Nephron (organoid): ENCODE measurements at regions not wholly inside any gene's neighbourhood (a gene's known extent, or its start where the extent isn't known, plus 50 kb on each side); places are given as distances from the start of the nearest gene placed in this dataset.

Experiments
- H3K27ac Mint-ChIP-seq, 3 experiments: 2 replicates each; pipeline ENCODE4 v1.8.0; 2020; ENCODE audit warnings: mixed read lengths in 3 of 3, mild to moderate bottlenecking in 2 of 3, moderate library complexity in 1 of 3
- H3K27me3 Mint-ChIP-seq: 2 replicates; pipeline ENCODE4 v1.8.0; 2021; ENCODE audit warnings: low read depth, mild to moderate bottlenecking, moderate library complexity, mixed read lengths
- H3K36me3 Mint-ChIP-seq: 2 replicates; pipeline ENCODE4 v1.8.0; 2020; ENCODE audit warnings: low read depth, mixed read lengths
- H3K4me1 Mint-ChIP-seq: 2 replicates; pipeline ENCODE4 v1.8.0; 2020; ENCODE audit warnings: mixed read lengths
- H3K4me3 Mint-ChIP-seq, 3 experiments: 2 replicates each; pipeline ENCODE4 v1.8.0; 2020; ENCODE audit warnings: mild to moderate bottlenecking in 3 of 3, mixed read lengths in 3 of 3, moderate library complexity in 2 of 3
- H3K9me3 Mint-ChIP-seq: 2 replicates; pipeline ENCODE4 v1.8.0; 2020; ENCODE audit warnings: mixed read lengths
- TF ChIP-seq, protein P1 (sequence below), 3 experiments: fragments of 200-600 bp; sonication (generic); IDR thresholded peaks; one replicate each; pipeline ENCODE4 v1.5.0; 2021; ENCODE audit warnings: antibody characterized with exemption in 3 of 3; ENCODE audit not compliant: unreplicated experiment in 3 of 3

DNA sequence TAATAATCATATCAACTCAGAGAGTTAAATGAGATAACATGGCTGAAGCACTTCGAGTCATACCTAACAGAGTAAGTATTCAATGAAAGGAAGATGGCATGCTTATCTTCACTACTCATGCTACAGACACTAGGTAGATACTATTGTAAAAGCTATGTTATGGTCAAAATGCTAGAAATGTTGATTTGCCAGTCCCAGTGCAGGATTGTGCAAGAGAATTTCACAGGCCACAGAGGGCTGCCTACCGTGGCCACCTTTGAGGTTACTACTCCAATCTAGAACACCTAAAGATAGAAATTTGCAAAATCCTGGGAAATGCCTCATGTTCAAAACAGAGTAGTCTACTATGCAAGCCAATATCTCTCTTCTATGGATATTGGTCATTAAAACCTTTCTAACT is 75.3 kb upstream of the PLEKHG7 start:
- Mint-ChIP-seq H3K4me1 (peaks cover 16% of the 10 kb centered on the region), H3K36me3 (no peaks in the 10 kb centered on the region), H3K4me3 (no peak overlapping the region), H3K9me3 (no peaks in the 10 kb centered on the region), H3K27ac (no peak overlapping the region), H3K27me3 (no peaks in the 10 kb centered on the region)
- TF ChIP-seq, protein P1, sequence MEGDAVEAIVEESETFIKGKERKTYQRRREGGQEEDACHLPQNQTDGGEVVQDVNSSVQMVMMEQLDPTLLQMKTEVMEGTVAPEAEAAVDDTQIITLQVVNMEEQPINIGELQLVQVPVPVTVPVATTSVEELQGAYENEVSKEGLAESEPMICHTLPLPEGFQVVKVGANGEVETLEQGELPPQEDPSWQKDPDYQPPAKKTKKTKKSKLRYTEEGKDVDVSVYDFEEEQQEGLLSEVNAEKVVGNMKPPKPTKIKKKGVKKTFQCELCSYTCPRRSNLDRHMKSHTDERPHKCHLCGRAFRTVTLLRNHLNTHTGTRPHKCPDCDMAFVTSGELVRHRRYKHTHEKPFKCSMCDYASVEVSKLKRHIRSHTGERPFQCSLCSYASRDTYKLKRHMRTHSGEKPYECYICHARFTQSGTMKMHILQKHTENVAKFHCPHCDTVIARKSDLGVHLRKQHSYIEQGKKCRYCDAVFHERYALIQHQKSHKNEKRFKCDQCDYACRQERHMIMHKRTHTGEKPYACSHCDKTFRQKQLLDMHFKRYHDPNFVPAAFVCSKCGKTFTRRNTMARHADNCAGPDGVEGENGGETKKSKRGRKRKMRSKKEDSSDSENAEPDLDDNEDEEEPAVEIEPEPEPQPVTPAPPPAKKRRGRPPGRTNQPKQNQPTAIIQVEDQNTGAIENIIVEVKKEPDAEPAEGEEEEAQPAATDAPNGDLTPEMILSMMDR (IDR thresholded peaks at IDR 0.05; ENCODE audit: unreplicated experiment in 3 of 3) = no peak

DNA sequence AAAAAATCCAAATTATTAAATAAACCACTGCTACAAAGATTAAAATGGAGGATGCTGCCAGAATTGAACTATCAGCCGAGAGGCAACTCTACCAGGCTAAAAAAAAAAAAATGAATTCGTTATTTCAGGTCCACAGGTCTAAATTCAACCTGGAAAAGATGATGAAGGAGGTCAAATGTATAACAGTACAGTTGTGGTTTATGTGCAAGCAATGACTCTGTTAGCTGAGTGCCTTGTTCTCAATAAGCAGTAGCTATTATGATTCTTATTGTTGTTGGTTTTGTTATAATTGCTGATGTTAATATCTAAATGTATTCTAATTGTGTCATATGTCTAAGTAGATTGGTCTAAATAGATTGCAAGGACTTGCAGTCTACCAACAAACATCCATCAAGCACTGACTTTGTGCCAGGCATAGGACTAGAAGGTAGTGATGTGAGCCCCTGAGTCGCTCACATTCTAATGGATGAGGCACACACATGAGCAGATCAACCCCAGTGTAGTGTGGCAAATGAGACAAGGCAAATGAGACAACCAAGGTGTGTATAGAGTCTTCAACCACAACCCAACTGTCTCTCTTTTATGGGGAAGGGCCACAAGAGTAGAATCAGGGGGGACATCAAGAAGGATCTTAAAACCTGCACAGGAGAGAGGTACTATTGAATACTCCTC is 77.0 kb upstream of the PLEKHG7 start:
- no peaks in the 10 kb centered on the region for H3K27me3 Mint-ChIP-seq
- TF ChIP-seq, protein P1 (IDR thresholded peaks at IDR 0.05; ENCODE audit: unreplicated experiment in 3 of 3) = no peak
- H3K4me1 Mint-ChIP-seq = peaks cover 16% of the 10 kb centered on the region
- no peaks in the 10 kb centered on the region for H3K9me3 Mint-ChIP-seq
- no peaks in the 10 kb centered on the region for H3K36me3 Mint-ChIP-seq
- no peak overlapping the region for H3K4me3 Mint-ChIP-seq
- no peak overlapping the region for H3K27ac Mint-ChIP-seq

DNA sequence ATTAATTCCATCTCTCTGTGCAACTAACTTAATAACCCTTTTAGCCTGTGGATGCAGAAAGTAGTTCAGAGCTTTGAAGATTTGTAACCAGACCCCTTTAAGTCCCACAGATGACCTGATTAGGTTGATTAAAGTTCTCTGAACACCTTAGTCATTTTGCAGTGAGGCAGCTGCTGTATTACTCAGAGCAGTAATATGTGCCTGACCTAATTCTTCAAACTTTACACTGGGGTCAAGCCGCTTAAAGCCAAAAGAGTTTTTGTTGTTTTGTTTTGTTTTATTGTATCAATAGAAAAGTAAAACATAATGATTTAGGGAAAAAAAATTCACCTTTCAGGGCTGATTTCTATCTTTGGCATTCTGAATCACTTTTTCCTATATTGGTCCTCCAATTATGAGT is 78.6 kb upstream of the PLEKHG7 start:
- Mint-ChIP-seq H3K4me1 (peaks cover 5% of the 10 kb centered on the region), H3K27ac (no peak overlapping the region), H3K4me3 (no peak overlapping the region), H3K27me3 (no peaks in the 10 kb centered on the region), H3K36me3 (no peaks in the 10 kb centered on the region), H3K9me3 (no peaks in the 10 kb centered on the region)
- TF ChIP-seq, protein P1 (IDR thresholded peaks at IDR 0.05; ENCODE audit: unreplicated experiment in 3 of 3) = no peak

DNA sequence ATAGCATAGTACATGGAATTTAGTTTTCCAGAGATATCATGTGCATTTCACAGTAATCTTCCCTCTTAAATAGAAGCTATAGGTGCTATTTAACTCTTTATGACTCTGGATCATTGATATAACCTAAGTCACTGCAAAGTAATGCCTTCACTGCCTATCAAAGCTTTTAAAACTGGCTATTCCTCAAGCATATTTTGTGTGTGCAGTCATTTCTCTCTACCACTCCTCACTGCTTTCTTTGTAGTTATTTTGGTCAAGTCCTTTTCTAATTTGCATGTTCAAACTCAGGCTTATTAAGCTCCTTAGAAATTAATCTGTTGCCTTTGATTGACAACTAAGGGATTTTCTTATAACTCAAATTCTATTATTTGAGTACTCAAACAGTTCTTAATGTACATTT is 79.4 kb upstream of the PLEKHG7 start:
- Mint-ChIP-seq H3K27ac (no peak overlapping the region), H3K9me3 (no peaks in the 10 kb centered on the region), H3K4me3 (no peak overlapping the region), H3K4me1 (no peaks in the 10 kb centered on the region), H3K36me3 (no peaks in the 10 kb centered on the region), H3K27me3 (no peaks in the 10 kb centered on the region)
- TF ChIP-seq, protein P1 (IDR thresholded peaks at IDR 0.05; ENCODE audit: unreplicated experiment in 3 of 3) = no peak

DNA sequence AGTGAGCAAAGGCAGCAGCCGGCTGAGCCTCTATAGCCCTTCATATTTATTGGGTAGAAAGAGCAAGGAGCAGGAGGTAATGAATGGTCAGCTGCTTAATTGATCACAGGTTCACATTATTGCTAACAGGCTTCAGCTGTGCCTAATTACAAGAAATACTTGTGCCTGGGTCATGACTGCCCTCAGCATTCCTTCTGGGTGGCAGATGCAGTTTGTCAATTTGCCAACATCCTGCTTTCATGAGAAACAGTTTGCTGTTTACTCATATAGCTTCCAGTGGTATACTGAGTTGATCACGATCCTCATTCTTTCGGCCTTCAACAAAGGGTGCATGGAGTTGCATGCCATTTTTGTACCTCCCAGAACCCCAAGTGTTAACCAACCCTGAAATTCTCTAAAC is 81.0 kb upstream of the PLEKHG7 start:
- no peaks in the 10 kb centered on the region for H3K4me1 Mint-ChIP-seq
- no peaks in the 10 kb centered on the region for H3K36me3 Mint-ChIP-seq
- no peaks in the 10 kb centered on the region for H3K9me3 Mint-ChIP-seq
- TF ChIP-seq, protein P1 (IDR thresholded peaks at IDR 0.05; ENCODE audit: unreplicated experiment in 3 of 3) = no peak
- no peak overlapping the region for H3K27ac Mint-ChIP-seq
- H3K27me3 Mint-ChIP-seq = no peaks in the 10 kb centered on the region
- H3K4me3 Mint-ChIP-seq = no peak overlapping the region

DNA sequence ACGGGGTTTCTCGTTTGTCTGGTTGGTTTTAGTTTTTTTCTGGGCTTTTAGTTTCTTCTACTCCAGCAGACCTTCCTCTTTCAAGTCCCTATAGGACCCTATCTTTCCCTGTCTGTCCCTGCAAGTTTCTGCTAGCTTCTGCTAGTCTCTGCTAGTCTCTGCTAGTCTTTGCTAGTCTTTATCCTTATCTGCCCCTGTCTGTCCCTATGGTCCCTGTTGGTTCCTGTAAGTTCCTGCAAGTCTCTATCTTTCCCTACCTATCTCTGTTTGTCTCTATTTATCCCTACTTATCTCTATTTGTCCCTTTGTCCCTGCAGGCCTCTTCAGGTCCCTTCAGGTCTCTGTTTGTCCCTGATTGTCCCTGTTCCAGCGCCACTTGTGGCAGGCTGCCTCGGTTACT is 81.5 kb upstream of the PLEKHG7 start:
- Mint-ChIP-seq H3K36me3 (no peaks in the 10 kb centered on the region), H3K27ac (no peak overlapping the region), H3K9me3 (no peaks in the 10 kb centered on the region), H3K4me3 (no peak overlapping the region), H3K4me1 (no peaks in the 10 kb centered on the region), H3K27me3 (no peaks in the 10 kb centered on the region)
- TF ChIP-seq, protein P1 (IDR thresholded peaks at IDR 0.05; ENCODE audit: unreplicated experiment in 3 of 3) = no peak
